ENCODE measurements at regions not wholly inside any gene's neighbourhood (a gene's known extent, or its start where the extent isn't known, plus 50 kb on each side); places are given as distances from the start of the nearest gene placed in this dataset.

DNA sequence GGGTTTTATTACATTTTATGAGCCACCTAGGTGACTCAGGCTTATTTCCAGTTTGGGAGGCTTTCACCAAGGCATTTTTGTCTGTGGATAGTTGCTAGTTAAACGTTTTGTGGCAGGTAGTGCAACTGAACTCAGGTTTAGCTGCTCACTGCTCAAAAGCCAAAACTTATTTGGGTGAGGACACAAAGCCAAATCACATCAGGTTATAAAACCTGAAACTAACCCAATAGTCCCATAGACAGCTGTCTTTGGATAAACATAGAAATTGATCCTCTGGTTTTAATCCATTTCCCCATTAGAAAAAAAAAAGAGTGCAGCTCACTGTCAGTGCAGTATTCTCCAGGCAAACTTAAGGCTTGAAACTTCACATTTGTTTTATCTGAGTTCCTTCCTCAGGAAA lies 362.6 kb upstream of the TFPI start:
- no peak for TF ChIP-seq GATA2 (IDR thresholded peaks at IDR 0.05; ENCODE audit: low read depth, low read length)
- no peak for TF ChIP-seq GATA3 (IDR thresholded peaks at IDR 0.05; ENCODE audit: low read depth, low read length)

DNA sequence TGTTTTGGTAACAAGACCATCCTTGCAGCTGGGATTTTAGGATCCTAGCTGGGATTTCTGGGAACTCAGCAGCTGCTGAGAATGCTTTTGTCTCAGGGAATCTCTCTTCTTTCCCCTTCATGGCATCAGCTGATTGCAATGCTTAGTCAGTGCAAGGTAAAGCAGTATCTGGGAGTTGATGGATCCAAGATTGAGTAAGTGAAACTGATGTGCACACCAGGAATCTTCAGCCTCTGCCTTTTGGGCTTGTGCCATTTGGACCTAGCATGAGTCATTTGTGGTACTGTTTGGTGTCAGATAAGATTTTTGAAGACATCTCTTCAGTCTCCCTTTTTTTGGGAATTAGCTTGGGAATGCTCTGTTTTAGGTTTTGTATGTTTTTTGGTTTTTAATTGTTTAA lies 363.3 kb upstream of the TFPI start:
- TF ChIP-seq GATA2 (IDR thresholded peaks at IDR 0.05; ENCODE audit: low read depth, low read length) (no peak), GATA3 (IDR thresholded peaks at IDR 0.05; ENCODE audit: low read depth, low read length) (no peak)

DNA sequence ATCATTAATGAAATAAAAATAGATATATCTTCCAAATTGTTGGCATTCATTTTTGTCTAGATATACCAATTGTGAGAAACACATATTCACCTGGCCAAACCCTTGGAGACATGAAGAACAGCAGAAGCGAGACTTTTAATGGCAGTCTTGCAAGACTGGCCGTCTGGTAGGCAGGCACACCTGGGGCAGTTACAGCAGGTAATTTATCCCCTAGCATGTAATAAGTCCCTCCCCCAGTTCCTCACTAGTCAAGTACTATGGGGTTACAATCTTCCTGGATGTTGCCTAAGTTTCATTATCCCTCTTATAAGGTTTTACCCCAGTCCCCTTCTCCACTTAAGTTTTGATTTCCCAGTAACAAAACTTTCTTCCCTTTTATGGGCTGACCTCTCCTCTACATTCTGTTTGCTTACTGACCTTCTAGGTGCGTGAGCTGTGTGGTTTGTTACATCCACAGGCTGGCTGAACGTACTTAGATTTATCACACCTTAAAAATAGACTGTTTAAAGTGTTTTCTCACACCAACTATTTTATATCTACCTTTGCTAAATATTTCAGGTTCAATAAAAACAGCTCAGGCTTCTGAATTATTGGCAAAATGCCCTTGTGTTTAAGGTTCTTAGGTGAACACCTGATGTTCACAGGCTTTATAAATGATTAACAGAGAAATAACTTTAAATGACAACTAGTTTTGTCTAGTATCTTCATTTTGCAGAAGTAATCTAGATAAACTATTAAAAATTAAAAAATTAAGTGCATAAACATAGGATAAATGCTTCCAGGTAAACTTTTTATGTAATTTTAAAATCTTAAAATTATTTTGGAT lies 365.0 kb upstream of the TFPI start:
- TF ChIP-seq GATA2 (IDR thresholded peaks at IDR 0.05; ENCODE audit: low read depth, low read length), result no peak
- no peak for TF ChIP-seq GATA3 (IDR thresholded peaks at IDR 0.05; ENCODE audit: low read depth, low read length)

DNA sequence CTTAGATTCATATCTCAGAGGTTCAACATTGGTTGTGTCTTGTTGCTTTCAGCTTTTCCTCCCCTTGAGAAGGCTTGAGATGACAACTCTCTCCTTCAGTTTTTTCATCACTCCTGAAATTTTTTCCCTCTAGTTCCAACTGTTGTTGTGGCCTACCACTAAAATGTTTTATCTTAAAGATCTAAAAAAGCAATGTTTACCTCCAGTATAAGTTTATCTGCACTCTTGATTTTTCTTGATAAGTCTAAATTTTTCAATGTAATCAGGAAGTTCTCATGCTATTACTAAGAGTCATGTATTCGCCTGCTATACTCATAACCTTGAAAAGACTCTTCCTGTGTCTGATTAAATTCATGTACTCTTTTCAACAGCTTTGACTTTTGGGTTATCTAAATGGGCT lies 366.3 kb upstream of the TFPI start:
- no peak for TF ChIP-seq GATA3 (IDR thresholded peaks at IDR 0.05; ENCODE audit: low read depth, low read length)
- TF ChIP-seq GATA2 (IDR thresholded peaks at IDR 0.05; ENCODE audit: low read depth, low read length), result no peak

DNA sequence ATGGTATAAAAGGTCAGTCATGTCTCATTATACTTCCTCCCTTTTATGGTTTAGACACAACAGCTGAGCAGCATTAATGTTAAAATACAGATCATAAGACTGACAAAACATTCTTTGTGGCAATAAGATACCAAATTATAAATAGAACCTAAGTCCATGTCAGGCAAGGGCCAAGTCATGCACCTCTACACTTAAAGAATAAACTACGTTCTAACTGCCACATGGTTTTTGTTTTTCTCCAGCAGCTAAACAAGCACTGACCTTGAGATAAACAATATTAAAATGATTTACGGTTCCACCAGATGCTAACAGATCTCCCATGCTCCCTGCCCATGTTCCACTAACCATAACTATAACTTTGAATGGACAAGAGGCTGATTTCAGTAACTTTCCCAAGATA lies 368.6 kb upstream of the TFPI start:
- no peak for TF ChIP-seq GATA3 (IDR thresholded peaks at IDR 0.05; ENCODE audit: low read depth, low read length)
- TF ChIP-seq GATA2 (IDR thresholded peaks at IDR 0.05; ENCODE audit: low read depth, low read length), result no peak

DNA sequence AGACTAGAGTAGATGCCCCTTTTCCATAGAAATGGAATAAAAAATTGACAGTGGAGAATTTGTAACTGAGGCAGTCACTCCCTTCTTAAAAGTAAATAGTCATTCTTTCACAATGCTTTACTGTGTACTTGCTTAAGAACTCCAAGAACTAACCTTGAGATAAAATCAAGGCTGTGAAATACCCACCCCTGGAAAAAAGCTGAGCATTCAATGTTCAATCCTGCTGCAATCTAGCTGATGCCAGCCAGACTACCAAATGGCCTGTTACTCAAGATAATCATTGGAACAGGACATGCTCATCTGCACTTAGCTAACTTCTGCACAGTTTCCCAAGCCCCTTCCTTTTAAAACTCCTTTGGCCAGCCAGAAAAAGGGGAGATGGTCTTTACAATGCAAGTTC lies 367.4 kb upstream of the GULP1 start:
- no peak for TF ChIP-seq GATA2 (IDR thresholded peaks at IDR 0.05; ENCODE audit: low read depth, low read length)
- TF ChIP-seq GATA3 (IDR thresholded peaks at IDR 0.05; ENCODE audit: low read depth, low read length), result no peak

DNA sequence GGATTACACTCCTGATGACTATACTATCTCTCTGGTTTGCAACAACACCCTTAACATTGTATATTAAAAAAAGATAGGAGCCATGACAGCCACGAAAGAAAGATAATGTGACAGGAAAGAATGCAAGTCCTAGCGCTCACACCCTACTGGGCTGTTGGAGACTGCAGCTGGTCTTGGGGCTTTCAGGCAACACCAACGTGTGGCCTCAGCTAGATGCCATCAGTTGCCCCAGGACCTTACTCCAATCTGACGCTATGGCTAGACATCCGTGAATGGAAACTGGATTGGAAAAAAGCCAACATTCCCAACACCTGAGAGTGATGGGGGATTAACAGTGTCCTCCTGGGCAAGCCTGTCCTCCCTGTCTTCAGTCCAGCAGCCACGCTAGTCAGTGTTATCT lies 357.4 kb upstream of the GULP1 start:
- no peak for TF ChIP-seq GATA3 (IDR thresholded peaks at IDR 0.05; ENCODE audit: low read depth, low read length)
- no peak for TF ChIP-seq GATA2 (IDR thresholded peaks at IDR 0.05; ENCODE audit: low read depth, low read length)

DNA sequence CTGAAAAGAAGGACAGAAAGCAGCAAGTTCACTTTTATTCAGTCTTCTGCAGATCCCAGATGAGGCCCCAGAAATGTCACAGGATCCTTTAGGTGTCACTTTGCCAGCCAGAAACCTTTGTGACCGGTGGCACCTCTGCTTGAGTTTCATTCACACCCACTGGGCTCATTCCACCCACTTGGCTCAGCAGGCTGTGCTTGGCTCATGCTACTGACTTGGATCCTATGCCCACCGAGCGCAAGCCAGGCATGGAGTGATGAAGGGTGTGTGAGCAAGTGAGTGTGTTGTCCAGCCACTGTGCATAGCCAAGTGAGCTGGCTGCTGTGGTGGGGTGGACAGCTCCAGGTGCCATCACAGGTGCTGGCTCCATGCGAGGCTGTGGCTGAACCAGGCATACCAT lies 357.0 kb upstream of the GULP1 start:
- no peak for TF ChIP-seq GATA2 (IDR thresholded peaks at IDR 0.05; ENCODE audit: low read depth, low read length)
- no peak for TF ChIP-seq GATA3 (IDR thresholded peaks at IDR 0.05; ENCODE audit: low read depth, low read length)

DNA sequence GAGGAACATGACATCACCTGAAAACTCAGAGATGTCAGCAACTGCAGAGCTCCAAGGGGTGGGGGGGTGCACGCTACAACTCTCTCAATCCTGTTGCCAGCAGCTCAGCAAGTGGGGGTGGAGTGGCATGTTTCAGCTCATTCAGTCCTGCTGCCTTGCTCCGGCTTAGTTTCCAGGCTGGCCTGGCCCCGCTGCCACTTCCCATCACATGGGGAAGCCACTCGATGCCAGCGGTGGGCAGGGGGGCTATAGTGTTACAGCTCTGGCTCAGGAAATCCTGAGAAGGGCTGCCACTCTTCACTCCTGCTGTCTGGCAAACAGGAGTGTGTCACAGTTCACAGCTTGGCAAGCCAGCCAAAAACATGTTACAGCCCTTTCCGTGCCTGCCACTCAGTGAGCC lies 356.5 kb upstream of the GULP1 start:
- TF ChIP-seq GATA2 (IDR thresholded peaks at IDR 0.05; ENCODE audit: low read depth, low read length) (no peak), GATA3 (IDR thresholded peaks at IDR 0.05; ENCODE audit: low read depth, low read length) (no peak)

DNA sequence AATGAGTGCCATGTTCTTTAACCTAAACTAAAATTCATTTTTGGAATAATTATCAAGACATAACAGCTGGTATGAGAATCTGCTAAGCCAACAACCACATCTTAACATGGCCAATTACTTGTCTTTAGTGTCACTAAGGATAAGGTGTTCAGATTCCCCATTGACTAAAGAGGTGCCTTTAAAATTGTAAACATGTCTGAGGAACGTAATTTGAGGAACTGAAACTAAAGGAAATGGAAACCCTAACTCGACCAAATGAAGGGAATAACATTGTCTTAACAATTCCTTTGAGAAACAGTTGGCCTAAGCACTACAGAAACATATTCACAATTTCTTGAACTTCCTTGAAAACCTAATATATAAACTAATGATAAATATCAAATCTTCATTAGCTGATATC lies 355.4 kb upstream of the GULP1 start:
- TF ChIP-seq GATA3 (IDR thresholded peaks at IDR 0.05; ENCODE audit: low read depth, low read length), result no peak
- TF ChIP-seq GATA2 (IDR thresholded peaks at IDR 0.05; ENCODE audit: low read depth, low read length), result no peak

DNA sequence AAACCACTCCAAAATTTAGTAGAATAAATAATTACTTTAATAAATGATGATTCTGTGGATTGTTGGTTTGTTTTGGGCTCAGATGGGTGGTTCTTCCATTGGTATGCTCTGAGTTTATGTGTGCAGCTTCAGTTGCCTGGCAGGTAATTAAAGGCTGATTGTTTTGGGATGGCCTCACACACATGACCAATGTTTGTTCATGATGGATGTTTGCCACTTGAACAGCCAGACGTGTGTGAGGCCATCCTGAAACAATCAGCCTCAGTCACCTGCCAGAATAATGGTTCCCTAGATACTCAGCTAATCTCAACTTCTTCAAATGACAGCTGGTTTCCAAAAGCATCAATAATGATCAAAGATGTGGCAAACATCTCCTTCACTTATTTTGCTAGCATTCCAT lies 352.5 kb upstream of the GULP1 start:
- no peak for TF ChIP-seq GATA2 (IDR thresholded peaks at IDR 0.05; ENCODE audit: low read depth, low read length)

DNA sequence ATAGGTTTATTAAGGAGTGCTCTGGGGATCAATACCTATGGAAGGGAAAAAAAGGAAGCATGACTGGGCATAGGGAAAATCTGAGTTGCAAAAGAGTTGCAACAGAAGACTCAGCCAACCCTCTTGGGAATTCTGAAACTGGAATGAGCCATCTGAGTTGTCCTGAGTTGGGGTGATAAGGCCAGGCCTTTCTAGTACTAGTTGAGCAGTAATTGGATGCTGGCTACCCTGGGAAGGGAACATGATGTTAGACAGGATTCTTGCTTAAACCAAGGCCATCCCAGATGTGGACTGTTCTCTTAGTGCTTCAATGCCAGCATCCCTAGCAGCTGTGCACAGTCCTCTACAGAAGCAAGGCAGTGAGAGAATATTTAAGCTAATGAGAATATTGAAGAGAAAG lies 348.8 kb upstream of the GULP1 start:
- TF ChIP-seq GATA2 (IDR thresholded peaks at IDR 0.05; ENCODE audit: low read depth, low read length) (no peak), GATA3 (IDR thresholded peaks at IDR 0.05; ENCODE audit: low read depth, low read length) (no peak)

DNA sequence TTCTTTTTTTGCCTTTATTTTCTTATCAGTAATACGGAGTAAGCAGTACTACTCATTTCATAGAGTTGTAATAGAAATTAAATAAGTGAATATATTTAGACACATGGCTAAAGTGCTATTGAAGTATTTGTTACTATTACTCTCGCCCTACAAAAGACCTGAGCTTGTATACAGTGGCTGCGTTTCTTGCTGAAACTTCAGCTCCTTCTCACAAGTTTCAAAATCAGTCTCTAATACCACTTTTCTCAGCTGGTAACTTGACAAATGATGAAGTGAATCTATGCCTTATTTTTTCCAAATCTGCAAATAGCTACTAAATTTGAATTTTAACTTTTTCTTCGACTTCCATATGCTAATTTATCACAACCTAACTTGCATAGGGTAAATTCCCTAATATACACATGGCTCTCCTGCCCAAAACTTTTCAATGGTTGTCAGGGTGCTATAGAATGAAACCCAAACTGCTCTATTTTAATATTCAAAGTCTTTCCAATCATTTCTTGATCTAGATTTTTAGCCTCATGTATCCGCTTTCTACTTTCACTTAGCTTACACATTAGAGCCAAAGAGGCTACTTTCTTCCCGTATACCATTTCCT lies 347.8 kb upstream of the GULP1 start:
- TF ChIP-seq GATA3 (IDR thresholded peaks at IDR 0.05; ENCODE audit: low read depth, low read length), result no peak
- no peak for TF ChIP-seq GATA2 (IDR thresholded peaks at IDR 0.05; ENCODE audit: low read depth, low read length)

DNA sequence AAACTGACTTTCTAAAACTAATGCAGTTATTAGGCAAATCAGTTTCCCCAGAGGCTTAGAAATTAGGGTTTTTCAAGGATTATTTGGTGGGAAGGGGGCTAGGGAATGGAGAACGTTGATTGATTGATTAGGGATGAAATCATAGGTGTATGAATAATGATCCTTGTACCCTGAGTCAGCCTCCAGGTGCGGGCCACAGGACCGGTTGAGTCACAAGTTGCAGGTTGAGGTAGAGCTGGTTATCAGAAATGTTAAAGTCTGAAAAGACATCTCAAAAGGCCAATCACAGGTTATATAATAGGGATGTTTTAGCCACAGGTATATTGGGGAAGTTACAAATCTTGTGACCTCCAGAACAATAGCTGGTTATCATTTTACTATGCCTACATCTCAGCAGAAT lies 341.8 kb upstream of the GULP1 start:
- no peak for TF ChIP-seq GATA2 (IDR thresholded peaks at IDR 0.05; ENCODE audit: low read depth, low read length)
- TF ChIP-seq GATA3 (IDR thresholded peaks at IDR 0.05; ENCODE audit: low read depth, low read length), result no peak

DNA sequence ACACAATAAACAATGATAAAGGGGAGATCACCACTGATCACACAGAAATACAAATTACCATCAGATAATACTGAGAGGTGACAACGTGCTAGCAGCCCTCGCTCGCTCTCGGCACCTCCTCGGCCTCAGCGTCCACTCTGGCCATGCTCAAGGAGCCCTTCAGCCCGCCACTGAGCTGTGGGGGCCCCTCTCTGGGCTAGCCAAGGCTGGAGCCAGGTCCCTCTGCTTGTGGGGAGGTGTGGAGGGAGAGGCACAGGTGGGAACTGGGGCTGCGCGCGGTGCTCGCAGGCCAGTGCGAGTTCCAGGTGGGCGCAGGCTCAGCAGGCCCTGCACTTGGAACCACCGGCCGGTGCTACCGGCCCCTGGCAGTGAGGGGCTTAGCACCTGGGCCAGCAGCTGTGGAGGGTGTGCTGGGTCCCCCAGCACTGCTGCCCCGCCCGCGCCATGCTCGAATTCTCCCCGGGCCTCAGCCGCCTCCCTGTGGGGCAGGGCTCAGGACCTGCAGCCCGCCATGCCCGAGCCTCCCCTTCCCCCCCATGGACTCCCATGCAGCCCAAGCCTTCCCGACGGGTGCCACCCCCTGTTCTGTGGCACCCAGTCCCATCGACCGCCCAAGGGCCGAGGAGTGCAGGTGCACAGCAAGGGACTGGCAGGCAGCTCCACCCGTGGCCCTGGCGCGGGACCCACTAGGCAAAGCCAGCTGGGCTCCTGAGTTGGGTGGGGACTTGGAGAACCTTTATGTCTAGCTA lies 340.0 kb upstream of the GULP1 start:
- TF ChIP-seq GATA3 (IDR thresholded peaks at IDR 0.05; ENCODE audit: low read depth, low read length), result no peak
- TF ChIP-seq GATA2 (IDR thresholded peaks at IDR 0.05; ENCODE audit: low read depth, low read length), result no peak

Data from SH-SY5Y (cell line).